Hepatocyte (in vitro differentiated cells): ENCODE measurements at regions not wholly inside any gene's neighbourhood (a gene's known extent, or its start where the extent isn't known, plus 50 kb on each side); places are given as distances from the start of the nearest gene placed in this dataset.
A peak's percentile ranks its signal among the peaks of the same experiment; 100 is the strongest.

Experiments
- DNase-seq: peaks from one replicate; pipeline ENCODE4 v3.0.0-alpha.2; 2016; ENCODE audit warnings: low spot score
- H2AFZ ChIP-seq: fragments of 200-600 bp; sonication (generic); 2 replicates; pipeline ENCODE4 v1.6.0; 2016; ENCODE audit warnings: antibody characterized with exemption, mild to moderate bottlenecking
- H3K27ac ChIP-seq: fragments of 200-600 bp; sonication (generic); 2 replicates; pipeline ENCODE4 v1.5.1; 2016; ENCODE audit warnings: mild to moderate bottlenecking
- H3K27me3 ChIP-seq: fragments of 200-600 bp; sonication (generic); 2 replicates; pipeline ENCODE4 v1.6.1; 2016
- H3K36me3 ChIP-seq: fragments of 200-600 bp; sonication (generic); replicated peaks from 2 replicates; pipeline ENCODE4 v1.5.1; 2016; ENCODE audit warnings: low read depth; ENCODE audit not compliant: insufficient read depth
- H3K4me1 ChIP-seq: fragments of 200-600 bp; sonication (generic); 2 replicates; pipeline ENCODE4 v1.5.1; 2016; ENCODE audit warnings: mild to moderate bottlenecking, moderate library complexity; ENCODE audit not compliant: insufficient read depth
- H3K4me2 ChIP-seq: fragments of 200-600 bp; sonication (generic); 2 replicates; pipeline ENCODE4 v1.6.0; 2016
- H3K4me3 ChIP-seq: fragments of 200-600 bp; sonication (generic); 2 replicates; pipeline ENCODE4 v1.5.1; 2016; ENCODE audit warnings: mild to moderate bottlenecking
- H3K79me2 ChIP-seq: fragments of 200-600 bp; sonication (generic); 2 replicates; pipeline ENCODE4 v1.6.0; 2017; ENCODE audit warnings: mild to moderate bottlenecking
- H3K9me2 ChIP-seq: fragments of 200-600 bp; sonication (generic); replicated peaks from 2 replicates; pipeline ENCODE4 v1.6.0; 2017; ENCODE audit warnings: mild to moderate bottlenecking; ENCODE audit not compliant: insufficient read depth
- H3K9me3 ChIP-seq: fragments of 200-600 bp; sonication (generic); 2 replicates; pipeline ENCODE4 v1.5.1; 2016; ENCODE audit warnings: low read depth, mild to moderate bottlenecking
- H4K20me1 ChIP-seq: fragments of 200-600 bp; sonication (generic); 2 replicates; pipeline ENCODE4 v1.6.0; 2016; ENCODE audit warnings: mild to moderate bottlenecking; ENCODE audit not compliant: insufficient read depth, poor library complexity, severe bottlenecking
- EZH2 ChIP-seq: fragments of 200-600 bp; sonication (generic); IDR thresholded peaks from 2 replicates; pipeline ENCODE4 v1.6.1; 2016; ENCODE audit warnings: antibody characterized with exemption, mild to moderate bottlenecking, borderline replicate concordance
- EZH2phosphoT487 ChIP-seq: fragments of 200-600 bp; sonication (generic); IDR thresholded peaks from one replicate; pipeline ENCODE4 v1.6.1; 2018; ENCODE audit warnings: antibody characterized with exemption, mild to moderate bottlenecking, low read depth, moderate library complexity; ENCODE audit not compliant: unreplicated experiment, severe bottlenecking
- WGBS: methylation state at CpG from one replicate; pipeline ENCODE4 v1.1.6; 2016; ENCODE audit warnings: low lambda C conversion rate; ENCODE audit errors: missing lambda C conversion rate; 5-methylcytosine and 5-hydroxymethylcytosine counted together
- TF ChIP-seq, protein P1 (sequence below): fragments of 200-600 bp; sonication (generic); IDR thresholded peaks from 2 replicates; pipeline ENCODE4 v1.5.1; 2016; ENCODE audit warnings: antibody characterized with exemption, mild to moderate bottlenecking; ENCODE audit not compliant: poor library complexity

DNA sequence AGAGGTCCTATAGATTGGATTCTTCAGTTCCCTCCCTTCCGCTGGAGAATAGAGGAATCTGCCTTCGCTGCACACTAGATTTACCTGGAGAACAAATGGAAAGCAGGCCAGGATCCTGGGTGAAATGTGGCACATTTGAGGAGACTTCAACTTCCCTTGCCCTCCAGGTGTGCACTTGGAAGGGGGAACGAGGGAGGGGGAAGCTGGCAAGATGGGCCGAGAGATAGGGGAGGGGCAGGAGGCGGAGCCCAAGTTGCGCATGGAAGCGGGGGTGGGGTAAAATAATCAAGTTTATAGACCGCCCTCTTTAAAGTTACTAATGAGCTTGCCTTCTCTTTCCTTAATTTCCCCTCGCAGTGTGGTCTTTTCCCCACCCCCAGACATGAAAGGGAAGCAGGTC lies 155.7 kb upstream of the CAMK1G start:
- DNase-seq: no peak
- Histone ChIP-seq H3K4me3 (no peak overlapping the region), H3K36me3 (no peaks in the 10 kb centered on the region), H3K4me2 (peak overlapping the region; percentile 64), H4K20me1 (no peaks in the 10 kb centered on the region), H3K27ac (peak overlapping the region; percentile 66), H2AFZ (no peak overlapping the region), H3K9me2 (no peaks in the 10 kb centered on the region), H3K27me3 (no peaks in the 10 kb centered on the region), H3K79me2 (no peaks in the 10 kb centered on the region), H3K9me3 (no peaks in the 10 kb centered on the region), H3K4me1 (peaks cover 9% of the 10 kb centered on the region)
- WGBS: 72% methylated on average over 9 of the region's 9 CpGs
- TF ChIP-seq EZH2phosphoT487 (no peak), EZH2 (no peak)
- TF ChIP-seq, protein P1, sequence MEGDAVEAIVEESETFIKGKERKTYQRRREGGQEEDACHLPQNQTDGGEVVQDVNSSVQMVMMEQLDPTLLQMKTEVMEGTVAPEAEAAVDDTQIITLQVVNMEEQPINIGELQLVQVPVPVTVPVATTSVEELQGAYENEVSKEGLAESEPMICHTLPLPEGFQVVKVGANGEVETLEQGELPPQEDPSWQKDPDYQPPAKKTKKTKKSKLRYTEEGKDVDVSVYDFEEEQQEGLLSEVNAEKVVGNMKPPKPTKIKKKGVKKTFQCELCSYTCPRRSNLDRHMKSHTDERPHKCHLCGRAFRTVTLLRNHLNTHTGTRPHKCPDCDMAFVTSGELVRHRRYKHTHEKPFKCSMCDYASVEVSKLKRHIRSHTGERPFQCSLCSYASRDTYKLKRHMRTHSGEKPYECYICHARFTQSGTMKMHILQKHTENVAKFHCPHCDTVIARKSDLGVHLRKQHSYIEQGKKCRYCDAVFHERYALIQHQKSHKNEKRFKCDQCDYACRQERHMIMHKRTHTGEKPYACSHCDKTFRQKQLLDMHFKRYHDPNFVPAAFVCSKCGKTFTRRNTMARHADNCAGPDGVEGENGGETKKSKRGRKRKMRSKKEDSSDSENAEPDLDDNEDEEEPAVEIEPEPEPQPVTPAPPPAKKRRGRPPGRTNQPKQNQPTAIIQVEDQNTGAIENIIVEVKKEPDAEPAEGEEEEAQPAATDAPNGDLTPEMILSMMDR: no peak

DNA sequence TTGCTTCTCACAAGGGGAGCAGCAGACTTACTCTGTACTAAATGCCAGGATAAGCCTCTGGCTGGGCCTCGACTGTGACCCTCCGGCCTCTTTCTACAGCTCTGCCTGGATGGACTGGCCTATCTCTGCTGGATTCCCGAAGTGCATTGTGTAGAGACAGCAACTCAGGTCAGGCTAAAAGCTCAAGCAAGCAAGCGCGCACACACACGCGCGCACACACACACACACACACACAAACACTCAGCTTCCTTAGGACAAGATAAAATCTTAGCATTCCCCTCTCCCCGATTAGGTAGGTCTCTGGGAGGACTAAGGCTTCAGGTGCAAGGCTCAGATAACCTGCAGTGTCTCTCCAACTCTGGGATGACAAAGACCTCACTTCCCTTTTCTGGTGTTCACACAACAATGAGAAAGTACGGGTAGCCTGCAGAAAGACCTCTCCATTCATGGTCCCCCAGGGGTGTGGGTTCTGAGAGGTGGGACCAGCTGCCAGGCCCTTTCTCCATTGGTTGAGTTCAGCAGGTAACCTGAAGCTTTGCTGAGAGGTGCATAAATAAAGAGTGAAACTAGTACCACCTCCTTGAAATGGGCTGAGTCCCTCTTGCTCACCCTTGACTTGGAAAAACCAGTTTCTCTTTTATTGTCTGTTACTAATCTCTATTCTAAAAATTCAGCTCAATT lies 155.1 kb upstream of the CAMK1G start:
- Histone ChIP-seq H3K9me2 (no peaks in the 10 kb centered on the region), H3K36me3 (no peaks in the 10 kb centered on the region), H2AFZ (peak overlapping the region; percentile 16), H3K27ac (peak overlapping the region; percentile 66), H3K4me1 (peaks cover 11% of the 10 kb centered on the region), H3K4me3 (no peak overlapping the region), H3K9me3 (no peaks in the 10 kb centered on the region), H3K27me3 (no peaks in the 10 kb centered on the region), H3K79me2 (no peaks in the 10 kb centered on the region), H3K4me2 (peak overlapping the region; percentile 64), H4K20me1 (no peaks in the 10 kb centered on the region)
- 55% methylated on average over 10 of the region's 10 CpGs for WGBS
- TF ChIP-seq EZH2phosphoT487 (no peak), EZH2 (no peak)
- TF ChIP-seq, protein P1: no peak
- peak; percentile 36 for DNase-seq

GRCh38 chr1:209429611-209430010 lies 153.9 kb upstream of the CAMK1G start:
- DNase-seq: peak; percentile 35
- no peak overlapping the region for H3K4me3 ChIP-seq
- H3K9me2 ChIP-seq: no peaks in the 10 kb centered on the region
- H3K9me3 ChIP-seq: no peaks in the 10 kb centered on the region
- H3K27me3 ChIP-seq: no peaks in the 10 kb centered on the region
- H3K4me1 ChIP-seq: peaks cover 17% of the 10 kb centered on the region
- H2AFZ ChIP-seq: no peak overlapping the region
- H3K4me2 ChIP-seq: peak overlapping the region; percentile 64
- H3K79me2 ChIP-seq: no peaks in the 10 kb centered on the region
- no peaks in the 10 kb centered on the region for H3K36me3 ChIP-seq
- H3K27ac ChIP-seq: peak overlapping the region; percentile 81
- no peaks in the 10 kb centered on the region for H4K20me1 ChIP-seq
- no peak for TF ChIP-seq EZH2phosphoT487
- no peak for TF ChIP-seq EZH2
- TF ChIP-seq, protein P1: no peak

DNA sequence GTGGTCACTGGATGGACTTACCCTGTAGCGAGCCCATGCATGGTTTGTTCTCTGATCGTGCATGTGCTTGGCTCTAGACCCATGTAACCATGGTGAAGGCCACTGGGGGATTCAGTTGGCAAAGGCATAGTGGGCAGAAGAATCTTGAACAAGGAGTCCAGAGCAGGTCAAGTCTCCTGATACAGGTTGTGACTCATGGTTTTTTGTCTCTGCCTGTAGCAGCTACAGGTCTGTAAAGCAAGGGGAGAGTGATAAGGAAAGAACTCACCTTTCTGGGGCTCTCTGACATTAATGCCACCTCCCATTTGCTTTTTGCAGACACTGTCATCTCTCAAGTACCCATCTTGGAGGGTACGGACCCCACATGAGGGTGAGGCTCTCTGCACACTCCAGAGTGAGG lies 153.4 kb upstream of the CAMK1G start:
- peak overlapping the region; percentile 64 for H3K4me2 ChIP-seq
- DNase-seq: peak; percentile 34

More for the DNA sequence above, 153.4 kb upstream of the CAMK1G start:
- no peak overlapping the region for H3K4me3 ChIP-seq
- peak overlapping the region; percentile 81 for H3K27ac ChIP-seq
- H3K27me3 ChIP-seq: no peaks in the 10 kb centered on the region
- TF ChIP-seq EZH2phosphoT487 (no peak), EZH2 (no peak)
- TF ChIP-seq, protein P1: no peak
- H3K9me2 ChIP-seq: no peaks in the 10 kb centered on the region
- no peaks in the 10 kb centered on the region for H4K20me1 ChIP-seq
- peaks cover 17% of the 10 kb centered on the region for H3K4me1 ChIP-seq
- no peaks in the 10 kb centered on the region for H3K79me2 ChIP-seq
- no peak overlapping the region for H2AFZ ChIP-seq
- H3K9me3 ChIP-seq: no peaks in the 10 kb centered on the region
- 72% methylated on average over 3 of the region's 3 CpGs for WGBS
- H3K36me3 ChIP-seq: no peaks in the 10 kb centered on the region
